IMR-90 (cell line): ENCODE measurements at regions not wholly inside any gene's neighbourhood (a gene's known extent, or its start where the extent isn't known, plus 50 kb on each side); places are given as distances from the start of the nearest gene placed in this dataset.

Source experiments
- ATAC-seq: fragments of 200-7000 bp; cut with Tn5 transposase; 2 replicates; pipeline ENCODE4 v1.9.1; 2020; ENCODE audit warnings: low read depth, mild to moderate bottlenecking, moderate library complexity
- BruUV-seq: library from RNA; stranded (reverse); fragments of 400-500 nt; replicated peaks from 2 replicates; lab custom pipeline; 2021; lab: Mats Ljungman, UMichigan
- CTCF ChIA-PET: fragments of 300-600 bp; formaldehyde crosslinking; extraction: SDS; loops from one replicate; lab custom pipeline; 2021; ENCODE audit warnings: antibody characterized with exemption; lab: Yijun Ruan, JAX
- POLR2A ChIA-PET: fragments of 300-600 bp; sonication (Branson Sonifier 250); formaldehyde crosslinking; loops from one replicate; lab custom pipeline; 2022; ENCODE audit warnings: antibody characterized with exemption; ENCODE audit not compliant: unreplicated experiment; lab: Charles Lee
- DNase-seq: peaks from one replicate; pipeline ENCODE4 v3.0.0; 2013
- H2AFZ ChIP-seq: replicated peaks from 2 replicates; pipeline ENCODE3; 2013; ENCODE audit warnings: low read length, mild to moderate bottlenecking; ENCODE audit not compliant: poor library complexity
- H2AK5ac ChIP-seq: 2 replicates; pipeline ENCODE4 v1.6.1; 2013; ENCODE audit warnings: low read depth, low read length, inconsistent platforms
- H2AK9ac ChIP-seq: replicated peaks from 2 replicates; pipeline ENCODE3; 2013; ENCODE audit warnings: mild to moderate bottlenecking, low read depth, low read length, moderate library complexity; ENCODE audit not compliant: poor library complexity
- H2BK120ac ChIP-seq: 2 replicates; pipeline ENCODE4 v1.6.1; 2013; ENCODE audit warnings: low read depth, low read length, inconsistent platforms
- H2BK15ac ChIP-seq: 3 replicates; pipeline ENCODE4 v1.6.1; 2013; ENCODE audit warnings: low read depth, low read length, inconsistent platforms
- H2BK20ac ChIP-seq: 2 replicates; pipeline ENCODE4 v1.6.1; 2013; ENCODE audit warnings: low read depth, mild to moderate bottlenecking, inconsistent platforms, low read length, moderate library complexity
- H2BK5ac ChIP-seq: 2 replicates; pipeline ENCODE4 v1.6.1; 2013; ENCODE audit warnings: mild to moderate bottlenecking, low read depth, low read length, inconsistent platforms; ENCODE audit not compliant: poor library complexity, severe bottlenecking
- H3K14ac ChIP-seq: replicated peaks from 2 replicates; pipeline ENCODE4 v1.6.1; 2013; ENCODE audit warnings: low read depth, low read length, inconsistent platforms
- H3K18ac ChIP-seq: 2 replicates; pipeline ENCODE4 v1.6.1; 2013; ENCODE audit warnings: low read depth, low read length, control low read depth
- H3K23ac ChIP-seq: 2 replicates; pipeline ENCODE4 v1.6.1; 2013; ENCODE audit warnings: low read depth, low read length, inconsistent platforms
- H3K27ac ChIP-seq: 2 replicates; pipeline ENCODE4 v1.5.1; 2013; ENCODE audit warnings: mild to moderate bottlenecking, control low read depth, low read length; ENCODE audit not compliant: insufficient read depth
- H3K27me3 ChIP-seq: 2 replicates; pipeline ENCODE4 v1.6.1; 2013; ENCODE audit warnings: low read length; ENCODE audit not compliant: control insufficient read depth, insufficient read depth
- H3K36me3 ChIP-seq: 2 replicates; pipeline ENCODE4 v1.6.1; 2013; ENCODE audit warnings: low read length, mixed read lengths; ENCODE audit not compliant: control insufficient read depth, insufficient read depth
- H3K4ac ChIP-seq: 2 replicates; pipeline ENCODE4 v1.6.1; 2013; ENCODE audit warnings: low read depth, low read length, inconsistent platforms
- H3K4me1 ChIP-seq: 2 replicates; pipeline ENCODE4 v1.6.1; 2013; ENCODE audit warnings: low read length, mixed read lengths; ENCODE audit not compliant: control insufficient read depth, insufficient read depth
- H3K4me2 ChIP-seq: 2 replicates; pipeline ENCODE4 v1.6.1; 2013; ENCODE audit warnings: low read depth, mild to moderate bottlenecking, control low read depth, low read length, moderate library complexity
- H3K4me3 ChIP-seq: 2 replicates; pipeline ENCODE4 v1.5.1; 2013; ENCODE audit warnings: low read depth, mild to moderate bottlenecking, control low read depth, low read length, moderate library complexity; ENCODE audit not compliant: insufficient read depth
- H3K56ac ChIP-seq: 2 replicates; pipeline ENCODE4 v1.6.1; 2013; ENCODE audit warnings: low read length, inconsistent platforms; ENCODE audit not compliant: insufficient read depth; ENCODE audit errors: extremely low read depth
- H3K79me1 ChIP-seq, 2 experiments: 2 replicates each; pipeline ENCODE4 v1.6.1; 2013; ENCODE audit warnings: low read length in 2 of 2, inconsistent platforms in 1 of 2, low read depth in 1 of 2
- H3K9ac ChIP-seq: 2 replicates; pipeline ENCODE4 v1.6.1; 2013; ENCODE audit warnings: low read depth, low read length, control low read depth
- H3K9me1 ChIP-seq: 2 replicates; pipeline ENCODE4 v1.6.1; 2013; ENCODE audit warnings: low read length, inconsistent platforms; ENCODE audit not compliant: insufficient read depth
- H3K9me3 ChIP-seq: 2 replicates; pipeline ENCODE4 v1.6.1; 2013; ENCODE audit warnings: low read length; ENCODE audit not compliant: control insufficient read depth, insufficient read depth
- H4K20me1 ChIP-seq: 2 replicates; pipeline ENCODE4 v1.6.1; 2013; ENCODE audit warnings: low read length, inconsistent platforms; ENCODE audit not compliant: insufficient read depth
- H4K5ac ChIP-seq: 2 replicates; pipeline ENCODE4 v1.6.1; 2013; ENCODE audit warnings: mild to moderate bottlenecking, low read depth, low read length, control low read depth
- H4K8ac ChIP-seq, 2 experiments: 2 replicates each; pipeline ENCODE4 v1.6.1; 2013; ENCODE audit warnings: low read depth in 2 of 2, low read length in 2 of 2, control low read depth in 1 of 2, inconsistent platforms in 1 of 2
- H4K91ac ChIP-seq: 2 replicates; pipeline ENCODE4 v1.6.1; 2013; ENCODE audit warnings: low read depth, low read length, inconsistent platforms; ENCODE audit not compliant: insufficient read depth
- BHLHE40 ChIP-seq: fragments of 150-350 bp; IDR thresholded peaks from 2 replicates; pipeline ENCODE4 v1.6.1; 2016; ENCODE audit warnings: mild to moderate bottlenecking, low read depth, low read length
- CEBPB ChIP-seq: IDR thresholded peaks from 2 replicates; pipeline ENCODE4 v1.6.1; 2012; ENCODE audit warnings: low read depth, low read length, improper control_type of control experiment
- CHD1 ChIP-seq: IDR thresholded peaks from 2 replicates; pipeline ENCODE4 v1.6.1; 2012; ENCODE audit warnings: low read depth, low read length, improper control_type of control experiment
- CTCF ChIP-seq: conservative IDR thresholded peaks from 2 replicates; pipeline ENCODE4 v1.5.1; 2012; ENCODE audit warnings: mild to moderate bottlenecking, low read depth, low read length, improper control_type of control experiment
- ELK1 ChIP-seq: fragments of 150-350 bp; IDR thresholded peaks from 2 replicates; pipeline ENCODE4 v1.6.1; 2016; ENCODE audit warnings: low read depth, mild to moderate bottlenecking, low read length, moderate library complexity, borderline replicate concordance
- FOS ChIP-seq: fragments of 150-350 bp; IDR thresholded peaks from 2 replicates; pipeline ENCODE4 v1.6.1; 2016; ENCODE audit warnings: low read depth, low read length
- MAFK ChIP-seq: IDR thresholded peaks from 2 replicates; pipeline ENCODE4 v1.6.1; 2012; ENCODE audit warnings: low read depth, low read length, improper control_type of control experiment
- MAZ ChIP-seq: IDR thresholded peaks from 2 replicates; pipeline ENCODE4 v1.6.1; 2012; ENCODE audit warnings: low read depth, mild to moderate bottlenecking, low read length, improper control_type of control experiment, moderate library complexity, borderline replicate concordance
- MXI1 ChIP-seq: IDR thresholded peaks from 2 replicates; pipeline ENCODE4 v1.6.1; 2012; ENCODE audit warnings: low read depth, mild to moderate bottlenecking, low read length, moderate library complexity, borderline replicate concordance
- NFE2L2 ChIP-seq: fragments of 150-350 bp; IDR thresholded peaks from 2 replicates; pipeline ENCODE4 v1.6.1; 2016; ENCODE audit warnings: low read depth, mild to moderate bottlenecking, low read length
- POLR2A ChIP-seq: IDR thresholded peaks from 2 replicates; pipeline ENCODE4 v1.6.1; 2012; ENCODE audit warnings: mild to moderate bottlenecking, low read depth, low read length
- RAD21 ChIP-seq: IDR thresholded peaks from 2 replicates; pipeline ENCODE4 v1.6.1; 2012; ENCODE audit warnings: low read length, improper control_type of control experiment
- RFX5 ChIP-seq: IDR thresholded peaks from 2 replicates; pipeline ENCODE4 v1.8.0; 2012; ENCODE audit warnings: low read depth, mild to moderate bottlenecking, low read length, moderate library complexity
- SMC3 ChIP-seq: fragments of 150-350 bp; IDR thresholded peaks from 2 replicates; pipeline ENCODE4 v1.6.1; 2016; ENCODE audit warnings: low read depth, mild to moderate bottlenecking, antibody characterized with exemption, low read length, moderate library complexity
- USF2 ChIP-seq: fragments of 150-350 bp; IDR thresholded peaks from 2 replicates; pipeline ENCODE4 v1.6.1; 2017; ENCODE audit warnings: mild to moderate bottlenecking, antibody characterized with exemption, low read length, low read depth
- WGBS, 2 experiments: methylation state at CpG; one replicate each; pipeline versions ENCODE4 v1.1.5 to v1.1.7; 2013; ENCODE audit warnings: missing lambda C conversion rate in 2 of 2; ENCODE audit not compliant: insufficient read length in 1 of 2; ENCODE audit errors: extremely low coverage in 2 of 2; 5-methylcytosine and 5-hydroxymethylcytosine counted together
- dilution Hi-C: fragments of 300-500 bp; cut with HindIII; formaldehyde crosslinking; loops from one replicate; pipeline ENCODE4 v1.14.3; 2018; ENCODE audit warnings: low sequenced_read_pairs; ENCODE audit not compliant: unreplicated experiment
- in situ Hi-C: fragments of 300-500 bp; cut with MboI; formaldehyde crosslinking; loops from 3 replicates; pipeline ENCODE4 v1.14.3; 2019; ENCODE audit warnings: low sequenced_read_pairs, inconsistent platforms, mixed read lengths
- intact Hi-C: fragments of 100-400 bp; cut with micrococcal nuclease; formaldehyde crosslinking; loops from 2 replicates; pipeline ENCODE4 v1.10.0; 2022

GRCh38 chr5:164505791-164506190 is 1000.4 kb downstream of the MAT2B start:
- 86% methylated on average over 1 of the region's 4 CpGs; no CpG with 5 or more reads in 1 of the 2 experiments for WGBS, 2 experiments
- POLR2A ChIA-PET: no interaction called here
- in situ Hi-C loops: loop anchor here (10.0 kb wide), 1 partner anchor 491 kb away; no protein-coding TSS in a partner anchor

More at GRCh38 chr5:164505791-164506190, 1000.4 kb downstream of the MAT2B start:
- H4K5ac ChIP-seq: no peak overlapping the region
- H3K4me3 ChIP-seq: no peak overlapping the region
- no TSS peak for BruUV-seq
- H3K18ac ChIP-seq: no peak overlapping the region
- H2BK5ac ChIP-seq: no peak overlapping the region
- no peak overlapping the region for H2AK5ac ChIP-seq
- no peak overlapping the region for H4K8ac ChIP-seq
- no peaks in the 10 kb centered on the region for H3K27me3 ChIP-seq
- H3K9me3 ChIP-seq: no peaks in the 10 kb centered on the region
- dilution Hi-C loops: no loop called here
- no peak overlapping the region for H3K14ac ChIP-seq
- no peak overlapping the region for H3K56ac ChIP-seq
- CTCF ChIA-PET: no interaction called here
- H2AFZ ChIP-seq: no peak overlapping the region
- intact Hi-C loops: loop anchor here (2.0 to 10.0 kb wide), 4 partner anchors 167 to 1111 kb away; no protein-coding TSS in a partner anchor
- H3K4me1 ChIP-seq: no peaks in the 10 kb centered on the region
- no peak overlapping the region for H2BK120ac ChIP-seq
- no peak overlapping the region for H4K91ac ChIP-seq
- no peak overlapping the region for H3K23ac ChIP-seq
- no peak overlapping the region for H3K27ac ChIP-seq
- no peaks in the 10 kb centered on the region for H3K79me1 ChIP-seq
- no peak overlapping the region for H3K9ac ChIP-seq
- DNase-seq (no peak), ATAC-seq (no peak)
- H3K9me1 ChIP-seq: no peaks in the 10 kb centered on the region
- H3K36me3 ChIP-seq: no peaks in the 10 kb centered on the region
- no peak overlapping the region for H3K4me2 ChIP-seq
- H2AK9ac ChIP-seq: no peak overlapping the region
- no peaks in the 10 kb centered on the region for H4K20me1 ChIP-seq
- TF ChIP-seq MAZ: no peak
- TF ChIP-seq RFX5: no peak
- no peak for TF ChIP-seq MXI1
- no peak for TF ChIP-seq NFE2L2
- TF ChIP-seq FOS: no peak
- no peak for TF ChIP-seq CHD1
- no peak for TF ChIP-seq POLR2A
- TF ChIP-seq BHLHE40: no peak
- no peak for TF ChIP-seq CTCF
- TF ChIP-seq SMC3: no peak
- TF ChIP-seq USF2: no peak
- no peak for TF ChIP-seq RAD21
- TF ChIP-seq ELK1: no peak
- no peak for TF ChIP-seq MAFK
- TF ChIP-seq CEBPB: no peak
- H3K4ac ChIP-seq: no peak overlapping the region
- H2BK20ac ChIP-seq: no peak overlapping the region
- H2BK15ac ChIP-seq: no peak overlapping the region
